ENCODE measurements at regions not wholly inside any gene's neighbourhood (a gene's known extent, or its start where the extent isn't known, plus 50 kb on each side); places are given as distances from the start of the nearest gene placed in this dataset.

DNA sequence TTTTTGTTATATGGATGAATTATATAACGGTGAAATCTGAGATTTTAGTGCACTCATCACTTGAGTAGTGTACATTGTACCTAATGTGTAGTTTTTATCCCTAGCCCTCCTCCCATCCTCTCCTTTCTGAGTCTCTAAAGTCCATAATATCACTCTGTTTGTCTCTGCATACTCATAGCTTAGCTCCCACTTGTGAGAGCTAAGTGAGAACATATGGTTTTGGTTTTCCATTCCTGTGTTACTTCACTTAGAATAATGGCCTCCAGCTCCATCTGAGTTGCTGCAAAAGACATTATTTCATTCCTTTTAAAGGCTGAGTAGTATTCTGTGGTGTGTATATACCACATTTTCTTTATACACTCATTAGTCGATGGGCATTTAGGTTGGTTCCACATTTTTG, 94.0 kb downstream of the SLC10A2 start:
- TF ChIP-seq, protein P1, sequence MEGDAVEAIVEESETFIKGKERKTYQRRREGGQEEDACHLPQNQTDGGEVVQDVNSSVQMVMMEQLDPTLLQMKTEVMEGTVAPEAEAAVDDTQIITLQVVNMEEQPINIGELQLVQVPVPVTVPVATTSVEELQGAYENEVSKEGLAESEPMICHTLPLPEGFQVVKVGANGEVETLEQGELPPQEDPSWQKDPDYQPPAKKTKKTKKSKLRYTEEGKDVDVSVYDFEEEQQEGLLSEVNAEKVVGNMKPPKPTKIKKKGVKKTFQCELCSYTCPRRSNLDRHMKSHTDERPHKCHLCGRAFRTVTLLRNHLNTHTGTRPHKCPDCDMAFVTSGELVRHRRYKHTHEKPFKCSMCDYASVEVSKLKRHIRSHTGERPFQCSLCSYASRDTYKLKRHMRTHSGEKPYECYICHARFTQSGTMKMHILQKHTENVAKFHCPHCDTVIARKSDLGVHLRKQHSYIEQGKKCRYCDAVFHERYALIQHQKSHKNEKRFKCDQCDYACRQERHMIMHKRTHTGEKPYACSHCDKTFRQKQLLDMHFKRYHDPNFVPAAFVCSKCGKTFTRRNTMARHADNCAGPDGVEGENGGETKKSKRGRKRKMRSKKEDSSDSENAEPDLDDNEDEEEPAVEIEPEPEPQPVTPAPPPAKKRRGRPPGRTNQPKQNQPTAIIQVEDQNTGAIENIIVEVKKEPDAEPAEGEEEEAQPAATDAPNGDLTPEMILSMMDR (IDR thresholded peaks at IDR 0.05), result no peak

DNA sequence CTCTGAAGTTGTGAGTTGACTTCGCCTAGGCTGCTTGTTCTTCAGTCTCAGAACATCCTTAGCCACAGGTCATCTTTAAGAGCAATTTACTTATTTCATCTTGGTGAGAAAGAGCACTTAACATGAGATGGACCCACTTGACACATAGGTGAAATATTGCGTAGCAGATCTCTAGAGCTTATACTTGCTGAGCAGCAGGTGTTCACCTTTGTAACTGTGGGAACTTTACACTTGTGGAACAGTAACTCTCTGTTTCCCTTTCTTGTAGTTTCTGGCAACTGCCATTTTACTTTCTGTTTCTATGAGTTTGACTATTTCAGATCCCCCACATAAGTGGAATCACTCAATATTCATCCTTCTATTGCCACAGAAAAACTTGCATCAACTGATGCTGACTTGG, 95.7 kb downstream of the SLC10A2 start:
- TF ChIP-seq, protein P1 (IDR thresholded peaks at IDR 0.05), result no peak

DNA sequence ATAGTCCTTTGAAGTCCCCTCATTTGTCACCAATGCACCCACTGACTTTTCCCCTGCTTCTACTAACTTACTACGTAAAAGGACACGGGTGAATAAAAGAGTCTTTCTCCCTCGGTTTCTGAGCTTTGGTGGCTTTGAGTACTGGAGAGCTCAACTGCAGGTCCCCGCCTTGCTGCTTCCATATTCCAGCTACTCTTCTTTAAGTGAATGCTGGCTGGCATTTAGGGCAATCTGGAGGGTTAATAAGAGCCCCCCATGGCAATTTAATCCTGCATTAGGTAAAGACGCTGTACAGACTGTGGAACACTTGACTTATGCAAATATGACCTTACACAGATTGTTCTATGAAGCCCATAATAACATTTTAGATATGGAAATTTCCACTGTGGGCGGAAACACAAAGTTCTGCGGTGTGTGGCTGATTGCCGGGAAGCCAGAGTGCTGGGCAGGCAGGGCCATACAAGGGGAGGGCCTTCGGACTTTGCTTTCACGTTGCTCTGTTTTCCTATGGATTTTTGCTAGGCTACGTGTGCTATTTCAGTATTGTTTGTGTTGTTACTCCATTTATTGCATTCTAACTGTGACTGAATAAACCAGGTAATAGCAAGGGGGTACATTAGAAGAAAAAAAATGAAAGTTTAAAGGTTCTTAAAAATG, 97.5 kb downstream of the SLC10A2 start:
- TF ChIP-seq, protein P1 (IDR thresholded peaks at IDR 0.05), result no peak

DNA sequence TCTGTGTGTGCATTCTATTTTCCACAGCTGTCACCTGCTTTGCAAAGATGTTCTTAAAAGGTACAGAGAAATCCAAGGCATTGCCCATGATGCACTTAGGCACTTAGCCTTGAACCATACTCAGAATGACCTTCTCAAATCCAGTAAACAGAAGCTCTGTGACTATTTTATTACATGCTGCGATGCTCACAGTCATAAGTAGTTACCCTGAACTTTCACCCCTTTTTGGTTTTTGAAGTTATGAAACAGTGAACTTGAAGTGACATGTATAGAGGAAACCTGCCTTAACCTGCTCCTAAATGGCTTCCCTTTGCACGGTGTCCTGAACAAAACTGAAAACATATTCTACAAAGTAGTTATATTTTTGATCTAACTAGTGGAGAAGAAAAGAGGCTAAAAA, 100.4 kb downstream of the SLC10A2 start:
- TF ChIP-seq, protein P1 (IDR thresholded peaks at IDR 0.05), result no peak

DNA sequence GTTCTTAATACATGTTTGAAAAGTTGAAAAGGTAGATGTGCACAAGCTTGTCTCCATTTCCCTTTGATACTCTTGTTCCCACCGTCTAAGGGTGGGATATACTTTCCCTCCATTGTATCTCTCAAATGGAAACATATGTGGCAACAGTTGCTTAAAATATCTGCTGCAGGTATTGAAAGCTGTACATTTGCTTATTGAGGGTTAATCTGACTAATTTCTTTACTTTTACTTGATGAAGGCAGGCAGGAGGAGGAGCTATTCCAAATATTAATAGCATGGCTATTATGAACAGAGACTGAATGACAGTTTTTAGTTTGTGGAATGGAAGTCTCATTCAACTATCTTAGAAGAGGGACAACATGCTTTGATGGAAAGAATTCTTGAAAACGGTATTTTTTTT, 103.8 kb downstream of the SLC10A2 start:
- TF ChIP-seq, protein P1 (IDR thresholded peaks at IDR 0.05), result no peak

DNA sequence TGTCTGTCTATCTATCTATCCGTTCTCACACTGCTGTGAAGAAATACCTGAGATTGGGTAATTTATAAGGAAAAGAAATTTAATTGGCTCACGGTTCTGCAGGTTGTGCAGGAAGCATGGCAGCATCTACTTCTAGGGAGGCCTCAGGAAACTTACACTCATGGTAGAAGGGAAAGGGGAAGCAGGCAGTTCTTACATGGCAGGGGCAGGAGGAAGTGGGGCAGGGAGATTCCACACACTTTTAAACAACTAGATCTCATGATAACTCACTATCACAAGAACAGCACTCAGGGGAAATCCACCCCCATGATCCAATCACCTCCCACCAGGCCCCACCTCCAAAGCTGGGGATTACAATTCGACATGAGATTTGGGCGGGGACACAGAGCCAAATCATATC, 105.3 kb downstream of the SLC10A2 start:
- TF ChIP-seq, protein P1 (IDR thresholded peaks at IDR 0.05), result no peak

DNA sequence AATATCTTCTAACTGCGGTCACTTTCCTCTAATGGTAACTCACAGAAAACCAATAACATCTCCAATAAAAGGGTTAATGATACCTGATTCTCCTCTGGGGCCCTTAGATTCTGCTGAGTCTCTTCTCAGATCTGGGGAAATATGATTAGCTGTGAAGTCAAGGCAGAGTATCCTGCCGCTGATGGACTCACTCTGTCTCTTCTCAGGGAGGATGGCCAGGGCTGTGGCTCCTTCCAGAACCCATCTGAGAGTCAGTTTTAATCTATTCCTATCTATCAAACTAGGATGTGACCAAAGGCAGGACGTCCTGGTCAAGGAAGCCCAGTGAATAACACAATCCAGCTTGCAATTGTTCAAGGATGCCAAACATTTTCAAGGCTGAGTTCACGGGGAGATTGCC, 109.8 kb downstream of the SLC10A2 start:
- TF ChIP-seq, protein P1 (IDR thresholded peaks at IDR 0.05), result no peak

DNA sequence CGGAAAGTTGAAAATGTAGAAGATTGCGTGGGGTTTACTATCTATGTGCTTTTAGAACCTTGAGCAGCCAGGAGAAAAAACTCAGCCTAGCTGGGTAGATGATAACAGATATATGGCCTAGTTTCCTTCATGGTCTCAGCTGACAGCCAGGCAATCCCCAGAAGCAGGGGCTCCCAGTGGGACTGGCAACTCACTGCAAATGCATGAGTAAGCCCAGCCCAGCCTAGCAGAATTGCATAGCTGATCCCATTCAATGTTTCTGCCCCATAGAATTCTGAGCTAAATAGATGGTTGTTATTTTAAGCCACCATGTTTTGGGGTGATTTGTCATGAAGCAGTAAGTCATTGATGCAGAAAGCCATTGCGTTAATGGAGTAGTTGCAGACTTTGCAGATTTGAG, 108.5 kb downstream of the ERCC5 start:
- TF ChIP-seq, protein P1 (IDR thresholded peaks at IDR 0.05), result no peak

Measured in LNCAP (cell line).